Keratinocyte (primary cell): ENCODE measurements at regions not wholly inside any gene's neighbourhood (a gene's known extent, or its start where the extent isn't known, plus 50 kb on each side); places are given as distances from the start of the nearest gene placed in this dataset.

Source experiments
- DNase-seq: peaks from one replicate; pipeline ENCODE4 v3.0.0-alpha.2; 2011; ENCODE audit warnings: low read depth, missing footprints, low spot score
- FAIRE-seq: peaks from 2 replicates; lab custom pipeline; 2011; peaks lifted over from hg19 to GRCh38; lab: Jason Lieb, UNC
- H2AFZ ChIP-seq: 2 replicates; pipeline ENCODE4 v1.6.0; 2012; ENCODE audit warnings: low read length, control low read depth, inconsistent platforms; ENCODE audit not compliant: control insufficient read depth
- H3K27ac ChIP-seq: 2 replicates; pipeline ENCODE4 v1.5.1; 2011; ENCODE audit warnings: low read length; ENCODE audit not compliant: control insufficient read depth, insufficient read depth
- H3K27me3 ChIP-seq: 3 replicates; pipeline ENCODE4 v1.6.0; 2011; ENCODE audit warnings: low read length; ENCODE audit not compliant: control insufficient read depth, insufficient read depth; ENCODE audit errors: extremely low read depth
- H3K36me3 ChIP-seq, 2 experiments: 2 replicates in 1 of 2; 3 replicates in 1 of 2; pipeline ENCODE4 v1.5.1; 2011; ENCODE audit warnings: low read length in 2 of 2, mild to moderate bottlenecking in 1 of 2; ENCODE audit not compliant: control insufficient read depth in 2 of 2, insufficient read depth in 2 of 2; ENCODE audit errors: extremely low read depth in 1 of 2
- H3K4me1 ChIP-seq: 3 replicates; pipeline ENCODE4 v1.5.1; 2011; ENCODE audit warnings: low read length; ENCODE audit not compliant: control insufficient read depth, insufficient read depth; ENCODE audit errors: extremely low read depth
- H3K4me2 ChIP-seq: 3 replicates; pipeline ENCODE4 v1.6.0; 2011; ENCODE audit warnings: low read depth, low read length; ENCODE audit not compliant: control insufficient read depth, insufficient read depth; ENCODE audit errors: extremely low read depth
- H3K4me3 ChIP-seq, 3 experiments: fragments of 200-600 bp in 1 of 3; sonication (generic) in 1 of 3; 2 replicates in 2 of 3; 3 replicates in 1 of 3; pipeline ENCODE4 v1.5.1; 2011 to 2016; ENCODE audit warnings: low read length in 3 of 3, mild to moderate bottlenecking in 3 of 3, control low read depth in 2 of 3, inconsistent platforms in 1 of 3, low read depth in 1 of 3, mixed read lengths in 1 of 3, mixed run types in 1 of 3, moderate library complexity in 1 of 3; ENCODE audit not compliant: control insufficient read depth in 2 of 3, insufficient read depth in 2 of 3; ENCODE audit errors: extremely low read depth in 1 of 3
- H3K79me2 ChIP-seq: 2 replicates; pipeline ENCODE4 v1.6.0; 2012; ENCODE audit warnings: low read length; ENCODE audit not compliant: control insufficient read depth, insufficient read depth
- H3K9ac ChIP-seq: 3 replicates; pipeline ENCODE4 v1.6.0; 2011; ENCODE audit warnings: low read length; ENCODE audit not compliant: control insufficient read depth, insufficient read depth; ENCODE audit errors: extremely low read depth
- H3K9me1 ChIP-seq: 3 replicates; pipeline ENCODE4 v1.6.0; 2011; ENCODE audit warnings: low read length; ENCODE audit not compliant: control insufficient read depth, insufficient read depth; ENCODE audit errors: extremely low read depth
- H3K9me3 ChIP-seq: 2 replicates; pipeline ENCODE4 v1.5.1; 2012; ENCODE audit warnings: low read depth, low read length; ENCODE audit not compliant: control insufficient read depth
- H4K20me1 ChIP-seq: 3 replicates; pipeline ENCODE4 v1.6.0; 2011; ENCODE audit warnings: low read length; ENCODE audit not compliant: control insufficient read depth, insufficient read depth; ENCODE audit errors: extremely low read depth
- EZH2 ChIP-seq: IDR thresholded peaks from one replicate; pipeline ENCODE4 v1.6.1; 2012; ENCODE audit warnings: inconsistent platforms, mild to moderate bottlenecking, low read length, moderate library complexity
- dilution Hi-C: fragments of 300-500 bp; cut with MboI; formaldehyde crosslinking; loops from one replicate; pipeline ENCODE4 v1.7.0; 2020; ENCODE audit warnings: low sequenced_read_pairs; ENCODE audit not compliant: extremely low pct_ligation_motif_present
- TF ChIP-seq, protein P1 (sequence below), 3 experiments: IDR thresholded peaks in 1 of 3; conservative IDR thresholded peaks in 1 of 3; optimal IDR thresholded peaks in 1 of 3; 2 replicates in 2 of 3; 3 replicates in 1 of 3; pipeline versions ENCODE3 to v1.5.1; 2011; ENCODE audit warnings: low read length in 3 of 3, mild to moderate bottlenecking in 3 of 3, moderate library complexity in 2 of 3, control low read depth in 1 of 3, inconsistent platforms in 1 of 3; ENCODE audit not compliant: insufficient read depth in 2 of 3; ENCODE audit errors: extremely low read depth in 1 of 3

DNA sequence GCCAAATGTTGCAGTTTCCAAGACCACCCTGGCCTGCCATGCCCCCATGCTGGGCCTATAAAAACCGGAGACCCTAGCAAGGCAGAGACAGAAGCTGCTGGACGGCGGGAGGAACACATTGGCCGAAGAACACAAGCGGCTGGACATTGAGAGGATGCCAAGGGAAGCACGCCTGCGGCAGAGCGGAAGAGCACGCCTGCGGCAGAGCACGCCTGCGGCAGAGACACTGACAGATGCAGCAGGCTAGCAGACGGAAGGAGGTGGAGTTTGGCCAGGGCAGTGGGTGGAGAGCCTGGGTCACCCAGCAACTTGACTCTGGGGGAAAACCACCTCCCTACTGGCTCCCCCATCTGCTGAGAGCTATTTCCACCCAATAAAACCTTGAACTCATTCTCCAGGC lies 322.3 kb upstream of the TBL1XR1 start:
- Histone ChIP-seq H3K27ac (no peak overlapping the region), H3K79me2 (no peaks in the 10 kb centered on the region), H3K9ac (no peak overlapping the region), H3K4me2 (no peak overlapping the region), H3K4me1 (peaks cover 5% of the 10 kb centered on the region), H2AFZ (no peak overlapping the region), H3K9me1 (no peaks in the 10 kb centered on the region), H3K9me3 (no peaks in the 10 kb centered on the region), H3K36me3 (no peaks in the 10 kb centered on the region), H3K27me3 (no peaks in the 10 kb centered on the region), H3K4me3 (no peak overlapping the region), H4K20me1 (no peaks in the 10 kb centered on the region)
- FAIRE-seq (no peak), DNase-seq (no peak)
- dilution Hi-C loops: no loop called here
- TF ChIP-seq, protein P1, sequence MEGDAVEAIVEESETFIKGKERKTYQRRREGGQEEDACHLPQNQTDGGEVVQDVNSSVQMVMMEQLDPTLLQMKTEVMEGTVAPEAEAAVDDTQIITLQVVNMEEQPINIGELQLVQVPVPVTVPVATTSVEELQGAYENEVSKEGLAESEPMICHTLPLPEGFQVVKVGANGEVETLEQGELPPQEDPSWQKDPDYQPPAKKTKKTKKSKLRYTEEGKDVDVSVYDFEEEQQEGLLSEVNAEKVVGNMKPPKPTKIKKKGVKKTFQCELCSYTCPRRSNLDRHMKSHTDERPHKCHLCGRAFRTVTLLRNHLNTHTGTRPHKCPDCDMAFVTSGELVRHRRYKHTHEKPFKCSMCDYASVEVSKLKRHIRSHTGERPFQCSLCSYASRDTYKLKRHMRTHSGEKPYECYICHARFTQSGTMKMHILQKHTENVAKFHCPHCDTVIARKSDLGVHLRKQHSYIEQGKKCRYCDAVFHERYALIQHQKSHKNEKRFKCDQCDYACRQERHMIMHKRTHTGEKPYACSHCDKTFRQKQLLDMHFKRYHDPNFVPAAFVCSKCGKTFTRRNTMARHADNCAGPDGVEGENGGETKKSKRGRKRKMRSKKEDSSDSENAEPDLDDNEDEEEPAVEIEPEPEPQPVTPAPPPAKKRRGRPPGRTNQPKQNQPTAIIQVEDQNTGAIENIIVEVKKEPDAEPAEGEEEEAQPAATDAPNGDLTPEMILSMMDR (optimal IDR thresholded peaks at IDR 0.05 in 1 of 3, IDR thresholded peaks at IDR 0.05 in 1 of 3, conservative IDR thresholded peaks at IDR 0.05 in 1 of 3; ENCODE audit: extremely low read depth in 1 of 3, insufficient read depth in 2 of 3, low read length in 3 of 3): no peak
- no peak for TF ChIP-seq EZH2

DNA sequence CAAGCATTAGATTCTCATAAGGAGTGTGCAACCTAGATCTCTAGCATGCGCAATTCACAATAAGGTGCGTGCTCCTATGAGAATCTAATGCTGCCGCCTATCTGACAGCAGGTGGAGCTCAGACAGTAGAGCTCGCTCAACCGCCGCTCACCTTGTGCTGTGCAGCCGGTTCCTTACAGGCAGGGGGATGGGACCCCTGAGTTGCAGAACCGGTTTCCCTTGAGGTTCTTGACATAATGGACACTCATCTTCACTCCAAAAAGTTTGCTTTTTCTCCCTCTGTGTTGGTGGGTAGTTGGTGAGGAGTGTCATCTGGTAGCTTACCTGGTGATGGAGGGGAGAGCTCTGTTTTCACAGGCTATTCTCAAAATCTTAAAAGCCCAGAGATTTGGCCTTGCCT lies 324.0 kb upstream of the TBL1XR1 start:
- H3K79me2 ChIP-seq: no peaks in the 10 kb centered on the region
- no peaks in the 10 kb centered on the region for H3K9me1 ChIP-seq
- FAIRE-seq (no peak), DNase-seq (no peak)
- dilution Hi-C loops: no loop called here
- H3K9ac ChIP-seq: no peak overlapping the region
- H3K4me2 ChIP-seq: peak overlapping the region; percentile 9
- no peaks in the 10 kb centered on the region for H3K36me3 ChIP-seq
- no peak overlapping the region for H2AFZ ChIP-seq
- H3K9me3 ChIP-seq: no peaks in the 10 kb centered on the region
- H4K20me1 ChIP-seq: no peaks in the 10 kb centered on the region
- no peaks in the 10 kb centered on the region for H3K27me3 ChIP-seq
- H3K27ac ChIP-seq: no peak overlapping the region
- no peak for TF ChIP-seq EZH2
- TF ChIP-seq, protein P1 (optimal IDR thresholded peaks at IDR 0.05 in 1 of 3, IDR thresholded peaks at IDR 0.05 in 1 of 3, conservative IDR thresholded peaks at IDR 0.05 in 1 of 3; ENCODE audit: extremely low read depth in 1 of 3, insufficient read depth in 2 of 3, low read length in 3 of 3): peak; percentile 54 to 72 (median 62)
- no peak overlapping the region for H3K4me3 ChIP-seq
- peaks cover 8% of the 10 kb centered on the region for H3K4me1 ChIP-seq
